ENCODE measurements at regions not wholly inside any gene's neighbourhood (a gene's known extent, or its start where the extent isn't known, plus 50 kb on each side); places are given as distances from the start of the nearest gene placed in this dataset.

GRCh38 chr13:60311527-60311926 is 85.5 kb upstream of the TDRD3 start (continued):
- TF ChIP-seq, protein P1, sequence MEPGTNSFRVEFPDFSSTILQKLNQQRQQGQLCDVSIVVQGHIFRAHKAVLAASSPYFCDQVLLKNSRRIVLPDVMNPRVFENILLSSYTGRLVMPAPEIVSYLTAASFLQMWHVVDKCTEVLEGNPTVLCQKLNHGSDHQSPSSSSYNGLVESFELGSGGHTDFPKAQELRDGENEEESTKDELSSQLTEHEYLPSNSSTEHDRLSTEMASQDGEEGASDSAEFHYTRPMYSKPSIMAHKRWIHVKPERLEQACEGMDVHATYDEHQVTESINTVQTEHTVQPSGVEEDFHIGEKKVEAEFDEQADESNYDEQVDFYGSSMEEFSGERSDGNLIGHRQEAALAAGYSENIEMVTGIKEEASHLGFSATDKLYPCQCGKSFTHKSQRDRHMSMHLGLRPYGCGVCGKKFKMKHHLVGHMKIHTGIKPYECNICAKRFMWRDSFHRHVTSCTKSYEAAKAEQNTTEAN (CRISPR knock-in tag; IDR thresholded peaks at IDR 0.05) = no peak
- no peak for TF ChIP-seq ETV6 (CRISPR knock-in tag; IDR thresholded peaks at IDR 0.05)
- no peak for TF ChIP-seq TEAD1 (CRISPR knock-in tag; IDR thresholded peaks at IDR 0.05)
- no peak for TF ChIP-seq JUN (CRISPR knock-in tag; IDR thresholded peaks at IDR 0.05)
- no peak for TF ChIP-seq ZNF317 (CRISPR knock-in tag; IDR thresholded peaks at IDR 0.05; ENCODE audit: borderline replicate concordance, low read depth)
- no peak for TF ChIP-seq ZNF232 (CRISPR knock-in tag; IDR thresholded peaks at IDR 0.05)
- no peak for TF ChIP-seq ESRRA (CRISPR knock-in tag; IDR thresholded peaks at IDR 0.05; ENCODE audit: borderline replicate concordance)

DNA sequence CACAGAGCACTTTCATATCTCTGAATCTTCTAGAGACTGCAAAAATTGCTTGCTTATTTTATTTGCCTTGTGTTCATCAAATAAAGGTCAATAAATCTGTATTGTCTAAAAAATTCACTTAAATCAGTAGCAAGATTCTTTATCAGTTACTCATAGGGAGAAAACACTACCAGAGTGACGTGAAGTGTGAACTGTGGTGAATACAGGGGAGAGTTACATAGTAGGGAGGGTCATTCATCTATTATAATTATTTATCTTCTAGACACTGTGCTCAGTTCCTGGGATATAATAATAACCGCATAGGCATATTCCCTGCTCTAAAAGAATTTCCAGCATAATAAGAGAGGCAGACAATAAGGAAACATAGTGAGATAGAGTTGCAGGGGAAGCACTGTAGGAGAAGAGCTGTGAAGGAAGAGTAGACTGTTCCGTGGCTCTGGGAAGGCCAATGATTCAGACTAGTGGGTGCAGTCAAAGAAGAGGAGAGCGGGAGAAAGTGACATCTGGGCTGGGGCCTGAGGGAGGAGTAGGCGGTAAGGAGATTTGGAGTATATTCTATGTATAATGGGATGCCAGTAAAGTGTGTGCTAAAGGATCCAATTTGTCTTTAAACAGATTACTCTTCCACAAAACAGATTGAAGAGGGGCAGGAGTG is 84.0 kb upstream of the TDRD3 start:
- ChIA-PET POLR2A (interaction anchor here (0.5 kb wide), 1 partner anchor 74 kb away, joined by 3 read pairs; no protein-coding TSS in a partner anchor), CTCF (no interaction called here)
- no peaks in the 10 kb centered on the region; the same call in 1 of the 2 replicates for H3K27me3 Mint-ChIP-seq (ENCODE audit: low read depth)
- H3K4me3 Mint-ChIP-seq = no peak overlapping the region
- no peak for TF ChIP-seq ZNF232 (CRISPR knock-in tag; IDR thresholded peaks at IDR 0.05)
- TF ChIP-seq, protein P2, sequence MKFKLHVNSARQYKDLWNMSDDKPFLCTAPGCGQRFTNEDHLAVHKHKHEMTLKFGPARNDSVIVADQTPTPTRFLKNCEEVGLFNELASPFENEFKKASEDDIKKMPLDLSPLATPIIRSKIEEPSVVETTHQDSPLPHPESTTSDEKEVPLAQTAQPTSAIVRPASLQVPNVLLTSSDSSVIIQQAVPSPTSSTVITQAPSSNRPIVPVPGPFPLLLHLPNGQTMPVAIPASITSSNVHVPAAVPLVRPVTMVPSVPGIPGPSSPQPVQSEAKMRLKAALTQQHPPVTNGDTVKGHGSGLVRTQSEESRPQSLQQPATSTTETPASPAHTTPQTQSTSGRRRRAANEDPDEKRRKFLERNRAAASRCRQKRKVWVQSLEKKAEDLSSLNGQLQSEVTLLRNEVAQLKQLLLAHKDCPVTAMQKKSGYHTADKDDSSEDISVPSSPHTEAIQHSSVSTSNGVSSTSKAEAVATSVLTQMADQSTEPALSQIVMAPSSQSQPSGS (CRISPR knock-in tag; IDR thresholded peaks at IDR 0.05; ENCODE audit: borderline replicate concordance, low read depth) = no peak
- no peak for TF ChIP-seq FOXJ3 (CRISPR knock-in tag; IDR thresholded peaks at IDR 0.05; ENCODE audit: borderline replicate concordance)
- TF ChIP-seq GRHL2 (CRISPR knock-in tag; IDR thresholded peaks at IDR 0.05; ENCODE audit: insufficient replicate concordance, severe bottlenecking) = no peak
- TF ChIP-seq, protein P3, sequence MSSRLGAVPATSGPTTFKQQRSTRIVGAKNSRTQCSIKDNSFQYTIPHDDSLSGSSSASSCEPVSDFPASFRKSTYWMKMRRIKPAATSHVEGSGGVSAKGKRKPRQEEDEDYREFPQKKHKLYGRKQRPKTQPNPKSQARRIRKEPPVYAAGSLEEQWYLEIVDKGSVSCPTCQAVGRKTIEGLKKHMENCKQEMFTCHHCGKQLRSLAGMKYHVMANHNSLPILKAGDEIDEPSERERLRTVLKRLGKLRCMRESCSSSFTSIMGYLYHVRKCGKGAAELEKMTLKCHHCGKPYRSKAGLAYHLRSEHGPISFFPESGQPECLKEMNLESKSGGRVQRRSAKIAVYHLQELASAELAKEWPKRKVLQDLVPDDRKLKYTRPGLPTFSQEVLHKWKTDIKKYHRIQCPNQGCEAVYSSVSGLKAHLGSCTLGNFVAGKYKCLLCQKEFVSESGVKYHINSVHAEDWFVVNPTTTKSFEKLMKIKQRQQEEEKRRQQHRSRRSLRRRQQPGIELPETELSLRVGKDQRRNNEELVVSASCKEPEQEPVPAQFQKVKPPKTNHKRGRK (CRISPR knock-in tag; IDR thresholded peaks at IDR 0.05; ENCODE audit: borderline replicate concordance) = no peak
- TF ChIP-seq SP1 (CRISPR knock-in tag; conservative IDR thresholded peaks at IDR 0.05) = no peak
- no peak for TF ChIP-seq SMAD4 (CRISPR knock-in tag; IDR thresholded peaks at IDR 0.05)
- TF ChIP-seq ATF1 (CRISPR knock-in tag; IDR thresholded peaks at IDR 0.05) = no peak
- no peak for TF ChIP-seq NR2C2 (CRISPR knock-in tag; IDR thresholded peaks at IDR 0.05)
- no peak for TF ChIP-seq ZNF671 (CRISPR knock-in tag; IDR thresholded peaks at IDR 0.05)
- TF ChIP-seq NR1H2 (CRISPR knock-in tag; IDR thresholded peaks at IDR 0.05) = no peak
- ATAC-seq (no peak), DNase-seq (ENCODE audit: low spot score) (no peak)
- H3K27ac Mint-ChIP-seq = no peak overlapping the region
- H3K4me1 Mint-ChIP-seq = peaks cover 9% of the 10 kb centered on the region
- H3K9me3 Mint-ChIP-seq = no peaks in the 10 kb centered on the region
- H3K36me3 Mint-ChIP-seq = no peaks in the 10 kb centered on the region

DNA sequence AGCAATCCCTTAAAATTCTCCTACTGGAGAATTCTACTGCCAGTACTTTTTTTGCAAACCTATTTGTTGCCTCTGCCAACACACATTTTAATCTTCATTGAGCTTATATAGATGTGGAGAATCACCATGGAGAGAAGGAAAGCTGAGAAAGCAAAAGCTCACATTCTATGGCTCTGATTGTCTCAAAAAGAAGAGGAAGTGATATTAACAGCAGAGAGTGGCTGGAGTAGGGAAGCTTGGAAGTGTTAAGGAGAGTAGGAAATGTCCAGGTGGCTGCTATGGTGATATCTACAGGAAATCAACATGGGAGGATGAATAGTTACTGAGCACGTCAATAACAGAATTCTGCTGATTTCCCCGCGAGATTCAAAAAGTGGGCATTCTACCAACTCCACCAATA is 78.8 kb upstream of the TDRD3 start:
- no peaks in the 10 kb centered on the region; the same call in 1 of the 2 replicates for H3K27me3 Mint-ChIP-seq (ENCODE audit: low read depth)
- CTCF ChIA-PET = no interaction called here
- 0 out of 2 replicates have a peak, but pooled peaks cover 3% of the 10 kb centered on the region for H3K9me3 Mint-ChIP-seq
- H3K27ac Mint-ChIP-seq = no peak overlapping the region
- H3K4me1 Mint-ChIP-seq = peaks cover 9% of the 10 kb centered on the region
- DNase-seq (ENCODE audit: low spot score) (no peak), ATAC-seq (no peak)
- POLR2A ChIA-PET = no interaction called here
- no peak overlapping the region for H3K4me3 Mint-ChIP-seq
- no peaks in the 10 kb centered on the region for H3K36me3 Mint-ChIP-seq
- TF ChIP-seq ETV6 (CRISPR knock-in tag; IDR thresholded peaks at IDR 0.05) (no peak), ATF3 (CRISPR knock-in tag; conservative IDR thresholded peaks at IDR 0.05) (no peak), FOXP1 (CRISPR knock-in tag; IDR thresholded peaks at IDR 0.05; ENCODE audit: borderline replicate concordance) (no peak), CBFB (CRISPR knock-in tag; IDR thresholded peaks at IDR 0.05; ENCODE audit: low read depth) (no peak), NFE2L1 (CRISPR knock-in tag; IDR thresholded peaks at IDR 0.05) (no peak)
- TF ChIP-seq, protein P2 (CRISPR knock-in tag; IDR thresholded peaks at IDR 0.05; ENCODE audit: borderline replicate concordance, low read depth) = no peak
- TF ChIP-seq, protein P4, sequence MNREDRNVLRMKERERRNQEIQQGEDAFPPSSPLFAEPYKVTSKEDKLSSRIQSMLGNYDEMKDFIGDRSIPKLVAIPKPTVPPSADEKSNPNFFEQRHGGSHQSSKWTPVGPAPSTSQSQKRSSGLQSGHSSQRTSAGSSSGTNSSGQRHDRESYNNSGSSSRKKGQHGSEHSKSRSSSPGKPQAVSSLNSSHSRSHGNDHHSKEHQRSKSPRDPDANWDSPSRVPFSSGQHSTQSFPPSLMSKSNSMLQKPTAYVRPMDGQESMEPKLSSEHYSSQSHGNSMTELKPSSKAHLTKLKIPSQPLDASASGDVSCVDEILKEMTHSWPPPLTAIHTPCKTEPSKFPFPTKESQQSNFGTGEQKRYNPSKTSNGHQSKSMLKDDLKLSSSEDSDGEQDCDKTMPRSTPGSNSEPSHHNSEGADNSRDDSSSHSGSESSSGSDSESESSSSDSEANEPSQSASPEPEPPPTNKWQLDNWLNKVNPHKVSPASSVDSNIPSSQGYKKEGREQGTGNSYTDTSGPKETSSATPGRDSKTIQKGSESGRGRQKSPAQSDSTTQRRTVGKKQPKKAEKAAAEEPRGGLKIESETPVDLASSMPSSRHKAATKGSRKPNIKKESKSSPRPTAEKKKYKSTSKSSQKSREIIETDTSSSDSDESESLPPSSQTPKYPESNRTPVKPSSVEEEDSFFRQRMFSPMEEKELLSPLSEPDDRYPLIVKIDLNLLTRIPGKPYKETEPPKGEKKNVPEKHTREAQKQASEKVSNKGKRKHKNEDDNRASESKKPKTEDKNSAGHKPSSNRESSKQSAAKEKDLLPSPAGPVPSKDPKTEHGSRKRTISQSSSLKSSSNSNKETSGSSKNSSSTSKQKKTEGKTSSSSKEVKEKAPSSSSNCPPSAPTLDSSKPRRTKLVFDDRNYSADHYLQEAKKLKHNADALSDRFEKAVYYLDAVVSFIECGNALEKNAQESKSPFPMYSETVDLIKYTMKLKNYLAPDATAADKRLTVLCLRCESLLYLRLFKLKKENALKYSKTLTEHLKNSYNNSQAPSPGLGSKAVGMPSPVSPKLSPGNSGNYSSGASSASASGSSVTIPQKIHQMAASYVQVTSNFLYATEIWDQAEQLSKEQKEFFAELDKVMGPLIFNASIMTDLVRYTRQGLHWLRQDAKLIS (CRISPR knock-in tag; IDR thresholded peaks at IDR 0.05; ENCODE audit: borderline replicate concordance) = no peak
- TF ChIP-seq, protein P5, sequence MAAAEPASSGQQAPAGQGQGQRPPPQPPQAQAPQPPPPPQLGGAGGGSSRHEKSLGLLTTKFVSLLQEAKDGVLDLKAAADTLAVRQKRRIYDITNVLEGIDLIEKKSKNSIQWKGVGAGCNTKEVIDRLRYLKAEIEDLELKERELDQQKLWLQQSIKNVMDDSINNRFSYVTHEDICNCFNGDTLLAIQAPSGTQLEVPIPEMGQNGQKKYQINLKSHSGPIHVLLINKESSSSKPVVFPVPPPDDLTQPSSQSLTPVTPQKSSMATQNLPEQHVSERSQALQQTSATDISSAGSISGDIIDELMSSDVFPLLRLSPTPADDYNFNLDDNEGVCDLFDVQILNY (CRISPR knock-in tag; IDR thresholded peaks at IDR 0.05) = no peak
